D721Med (cell line): ENCODE measurements at regions not wholly inside any gene's neighbourhood (a gene's known extent, or its start where the extent isn't known, plus 50 kb on each side); places are given as distances from the start of the nearest gene placed in this dataset.

Experiments used
- DNase-seq: peaks from one replicate; pipeline ENCODE4 v3.0.0; 2011; ENCODE audit warnings: low spot score; ENCODE audit not compliant: insufficient read length
- FAIRE-seq: peaks from 2 replicates; lab custom pipeline; 2011; peaks lifted over from hg19 to GRCh38; lab: Jason Lieb, UNC
- CTCF ChIP-seq: IDR thresholded peaks from 2 replicates; pipeline ENCODE4 v1.5.1; 2012; ENCODE audit warnings: mild to moderate bottlenecking, control low read depth; ENCODE audit not compliant: insufficient read depth; ENCODE audit errors: missing control alignments

DNA sequence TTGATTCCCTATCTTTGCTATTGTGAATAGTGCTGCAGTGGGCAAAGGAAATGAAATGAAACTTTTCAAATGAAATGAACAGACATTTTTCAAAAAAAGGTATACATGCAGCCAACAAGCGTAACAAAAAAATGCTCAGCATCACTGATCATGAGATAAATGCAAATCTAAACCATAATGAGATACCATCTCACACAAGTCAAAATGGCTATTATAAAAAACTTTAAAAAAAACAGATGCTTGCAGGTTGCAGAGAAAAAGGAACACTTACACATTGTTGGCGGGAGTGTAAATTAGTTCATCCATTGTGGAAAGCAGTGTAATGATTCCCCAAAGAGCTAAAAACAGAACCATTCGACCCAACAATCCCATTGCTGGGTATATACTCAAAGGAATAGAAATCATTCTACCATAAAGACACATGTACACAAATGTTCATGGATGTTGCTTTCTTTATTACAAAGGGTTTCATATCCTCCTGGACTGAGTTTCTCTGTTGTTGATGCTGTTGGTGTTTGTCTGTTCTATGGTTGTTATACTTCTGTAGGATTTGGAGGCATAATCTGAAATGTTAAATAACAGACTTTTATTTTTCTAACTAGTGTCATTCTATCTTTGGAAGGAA is 99.3 kb upstream of the SOX9 start:
- TF ChIP-seq CTCF: no peak
- DNase-seq (no peak), FAIRE-seq (no peak)

DNA sequence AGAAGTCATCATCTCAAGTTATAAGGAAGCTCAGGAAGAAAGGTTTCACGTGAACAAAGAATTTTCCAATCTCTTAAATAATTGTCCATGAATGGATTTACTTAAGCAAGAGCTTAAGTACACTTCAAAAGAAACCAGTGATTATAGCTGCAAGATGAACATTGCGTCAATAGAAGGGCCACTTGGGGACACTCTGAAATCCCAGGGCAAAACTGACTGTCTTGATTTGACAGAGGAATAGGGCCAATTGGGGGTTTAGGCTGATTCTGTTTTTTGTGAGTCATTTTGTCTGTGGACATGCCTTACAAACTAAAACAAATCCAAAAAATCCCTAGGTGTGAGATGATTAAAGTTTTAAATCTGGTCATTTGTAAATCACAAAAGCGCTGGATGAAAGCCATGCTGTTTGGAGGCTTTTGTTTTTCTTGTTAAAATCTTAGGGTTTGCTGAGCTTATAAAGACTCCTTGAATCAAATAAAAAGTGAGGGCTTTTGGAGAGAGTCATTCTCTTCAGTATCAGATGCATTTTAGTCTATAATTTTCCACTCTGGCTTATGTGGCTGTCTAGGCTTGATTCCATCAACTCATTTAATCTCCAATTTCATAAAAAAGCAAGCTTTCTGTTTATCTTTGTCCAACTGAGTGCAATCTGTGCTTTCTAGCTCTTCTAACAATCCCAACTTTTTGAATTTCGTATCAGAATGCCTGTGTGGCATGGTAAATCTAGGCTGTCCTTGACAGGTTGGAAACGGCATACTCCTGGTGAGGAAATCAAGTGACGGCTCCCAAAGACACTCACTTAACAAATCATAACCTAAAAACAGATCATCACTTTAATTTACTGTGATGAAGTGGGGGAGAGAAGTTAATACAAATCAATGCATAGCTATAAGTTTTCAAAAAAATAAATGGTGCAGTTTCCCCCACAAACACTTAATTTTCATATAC is 98.2 kb upstream of the SOX9 start:
- FAIRE-seq (no peak), DNase-seq (no peak)
- TF ChIP-seq CTCF: no peak

- no peak for DNase-seq
- no peak for TF ChIP-seq CTCF
- FAIRE-seq: no peak
Observed at GRCh38 chr17:72024457-72024856, 96.4 kb upstream of the SOX9 start.

GRCh38 chr17:72025113-72025512 is 95.7 kb upstream of the SOX9 start:
- DNase-seq: no peak
- no peak for FAIRE-seq
- TF ChIP-seq CTCF: no peak

DNA sequence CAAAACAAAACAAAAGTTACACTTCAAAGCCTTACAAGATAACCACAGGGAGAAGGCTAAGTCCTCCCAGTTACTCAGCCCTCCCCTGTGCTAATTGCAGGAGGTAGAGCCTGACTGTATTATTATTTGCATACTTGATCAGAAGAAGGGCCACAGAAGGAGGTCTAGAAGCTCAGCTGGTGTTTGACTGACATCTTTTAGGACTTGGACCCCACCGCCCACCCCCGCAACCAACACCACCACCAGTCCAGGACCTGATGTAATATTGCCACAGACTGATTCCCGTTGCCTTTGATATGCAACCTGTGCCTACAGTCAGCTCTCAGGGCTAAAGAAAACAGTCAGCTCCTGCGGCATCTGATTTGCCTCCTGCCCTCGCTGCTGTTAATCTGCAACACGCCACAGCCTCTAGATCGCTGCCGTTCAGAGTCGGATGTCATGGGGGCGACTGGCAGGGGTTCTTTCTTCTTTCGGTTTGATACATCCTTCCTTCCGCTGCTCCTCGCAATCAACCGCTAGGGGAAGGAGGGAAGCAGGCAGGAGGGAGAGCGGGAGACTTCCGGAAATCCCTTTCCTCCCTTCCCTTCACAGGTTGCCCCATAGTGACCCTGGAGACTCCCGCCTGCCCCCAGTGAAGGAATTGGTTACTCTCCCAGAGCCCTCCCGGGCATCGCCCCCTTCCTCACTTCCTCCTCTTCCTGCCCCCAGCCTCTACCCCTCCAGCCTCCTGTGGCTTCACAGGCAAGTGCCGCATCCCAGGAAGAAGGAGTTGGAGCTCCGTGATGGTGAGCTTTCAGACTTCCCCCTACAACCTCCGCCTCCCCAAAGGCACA is 90.5 kb upstream of the SOX9 start:
- no peak for FAIRE-seq
- no peak for TF ChIP-seq CTCF
- DNase-seq: no peak

- no peak for DNase-seq
Observed at GRCh38 chr17:72031219-72031884, 89.5 kb upstream of the SOX9 start.

More at GRCh38 chr17:72031219-72031884, 89.5 kb upstream of the SOX9 start:
- no peak for FAIRE-seq
- no peak for TF ChIP-seq CTCF
